ENCODE measurements at regions not wholly inside any gene's neighbourhood (a gene's known extent, or its start where the extent isn't known, plus 50 kb on each side); places are given as distances from the start of the nearest gene placed in this dataset.

GRCh38 chr18:2144811-2145210, 426.5 kb downstream of the METTL4 start:
- TF ChIP-seq POLR2A (IDR thresholded peaks at IDR 0.05; ENCODE audit: low read depth, low read length): no peak
- TF ChIP-seq POLR2AphosphoS5 (IDR thresholded peaks at IDR 0.05; ENCODE audit: low read depth, low read length): no peak

All from GM12891 (cell line).